HG03520 (cell line): ENCODE measurements at regions not wholly inside any gene's neighbourhood (a gene's known extent, or its start where the extent isn't known, plus 50 kb on each side); places are given as distances from the start of the nearest gene placed in this dataset.
"Not testable (repeated sequence)": the region's sequence is repeated elsewhere in the genome, so short reads cannot be mapped to it uniquely, and the experiment has no call there.

Source experiments
- ATAC-seq: cut with Tn5 transposase; IDR thresholded peaks from one replicate; pipeline ENCODE4 v1.9.1; 2021; ENCODE audit warnings: mild to moderate bottlenecking, moderate library complexity; ENCODE audit not compliant: unreplicated experiment

DNA sequence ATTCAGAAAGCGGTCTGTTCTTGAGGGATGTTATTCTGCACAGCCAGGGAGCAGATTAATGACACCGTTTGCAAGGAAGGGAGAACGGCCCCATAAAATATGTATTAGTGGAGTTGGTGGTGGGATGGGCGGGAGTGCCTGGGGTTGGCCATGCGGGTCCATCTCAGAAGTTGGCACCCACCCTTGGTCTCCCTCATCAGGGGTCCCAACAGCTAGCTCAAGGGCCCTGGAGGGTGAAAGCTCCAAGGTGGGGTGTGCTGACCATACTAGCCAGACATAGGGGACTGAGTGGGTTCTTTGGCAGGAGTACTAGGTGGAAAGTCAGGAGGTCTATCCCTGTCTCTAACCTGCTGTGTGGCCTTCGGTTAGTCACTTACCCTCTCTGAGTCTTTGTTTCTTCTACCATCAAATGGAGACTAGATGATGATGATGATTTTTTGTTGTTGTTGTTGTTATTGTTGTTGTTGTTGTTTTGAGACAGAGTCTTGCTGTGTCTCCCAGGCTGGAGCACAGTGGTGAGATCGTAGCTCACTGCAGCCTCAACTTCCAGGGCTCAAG, 83.2 kb upstream of the BRD7 start:
- ATAC-seq: no peak

DNA sequence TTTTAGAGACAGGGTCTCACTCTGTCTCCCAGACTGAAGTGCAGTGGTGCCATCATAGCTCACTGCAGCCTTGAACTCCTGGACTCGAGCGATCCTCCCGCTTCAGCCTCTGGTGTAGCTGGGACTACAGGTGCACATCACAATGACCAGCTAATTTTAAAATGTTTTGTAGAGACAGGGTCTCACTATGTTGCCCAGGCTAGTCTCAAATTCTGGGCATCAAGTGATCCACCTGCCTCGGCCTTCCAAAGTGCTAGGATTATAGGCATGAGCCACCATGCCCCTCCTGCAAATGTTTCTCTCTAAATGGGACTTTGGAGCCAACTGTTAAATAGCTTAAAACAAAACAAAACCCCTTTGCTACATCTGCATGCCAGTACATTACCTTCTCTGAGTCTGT, 82.2 kb upstream of the BRD7 start:
- ATAC-seq: no peak

DNA sequence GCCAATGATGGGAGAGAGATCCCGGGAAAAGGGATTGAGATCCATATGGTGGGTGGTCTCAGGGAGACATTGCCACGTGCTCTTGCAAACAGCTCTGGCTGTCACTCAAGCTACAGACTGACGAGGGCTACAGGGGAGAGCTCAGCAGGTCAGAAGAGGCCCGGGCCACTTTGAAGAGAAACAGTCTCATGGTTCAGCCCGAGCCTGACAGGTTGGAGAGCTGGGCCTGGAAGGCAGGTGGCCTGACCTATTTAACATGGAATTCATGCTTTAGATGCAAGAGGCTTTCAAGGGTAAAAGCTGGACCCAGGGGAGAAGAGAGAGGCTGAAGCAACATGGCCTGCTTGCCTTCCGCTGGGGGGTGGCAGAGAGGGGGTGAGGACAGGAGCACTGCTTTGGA, 81.0 kb upstream of the BRD7 start:
- ATAC-seq: no peak

DNA sequence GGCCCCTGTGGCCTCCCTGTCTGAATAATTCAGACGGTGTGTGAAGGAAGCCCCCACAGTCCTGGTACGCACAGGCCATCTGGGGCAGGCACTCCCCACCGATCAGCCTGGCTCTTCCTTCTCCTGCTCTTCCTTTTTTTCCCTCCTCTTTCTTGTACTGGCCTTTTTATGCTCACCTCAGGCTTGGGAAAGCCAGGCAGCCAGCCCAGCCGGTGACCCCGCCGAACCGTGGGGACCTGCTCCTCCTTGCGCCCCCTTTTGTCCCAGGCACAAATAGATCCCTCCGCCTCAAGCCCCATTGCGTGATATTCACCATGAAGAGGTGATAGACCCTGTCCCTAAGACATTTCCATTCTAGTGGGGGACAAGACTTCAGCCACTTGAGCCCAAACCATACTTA, 80.2 kb upstream of the BRD7 start:
- ATAC-seq: no peak

DNA sequence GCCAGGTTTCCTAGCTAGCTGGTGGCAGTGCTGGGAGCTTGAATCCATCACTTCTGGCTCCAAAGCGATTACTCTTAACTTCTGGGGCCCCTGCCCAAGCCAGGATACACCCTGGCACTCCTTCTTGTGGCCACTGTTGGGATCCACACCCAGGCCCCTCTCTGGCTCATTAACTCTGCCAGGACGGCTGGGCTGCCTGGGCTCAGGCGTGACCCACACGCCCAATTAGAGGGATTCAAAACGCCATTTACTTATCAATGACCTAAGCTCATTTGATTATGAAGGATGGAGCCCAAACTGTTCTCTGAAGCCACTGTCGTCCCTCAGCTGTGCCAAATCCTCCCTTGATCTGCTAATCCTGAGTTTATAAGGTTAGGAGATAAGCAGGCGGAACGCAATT, 79.7 kb upstream of the BRD7 start:
- ATAC-seq: no peak

DNA sequence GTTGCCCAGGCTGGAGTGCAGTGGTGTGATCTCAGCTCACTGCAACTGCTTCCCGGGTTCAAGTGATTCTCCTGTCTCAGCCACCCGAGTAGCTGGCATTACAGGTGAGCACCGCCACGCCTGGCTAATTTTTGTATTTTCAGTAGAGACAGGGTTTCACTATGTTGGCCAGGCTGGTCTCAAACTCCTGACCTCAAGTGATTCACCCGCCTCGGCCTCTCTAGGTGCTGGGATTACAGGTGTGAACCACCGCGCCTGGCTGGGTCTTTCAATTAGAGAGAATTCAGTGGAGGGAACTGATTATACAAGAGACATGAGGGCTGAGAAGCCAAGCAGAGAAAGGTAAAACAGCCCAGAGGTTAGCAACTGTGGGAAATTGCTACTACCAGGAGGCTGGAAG, 78.6 kb upstream of the BRD7 start:
- ATAC-seq: not testable (repeated sequence)

DNA sequence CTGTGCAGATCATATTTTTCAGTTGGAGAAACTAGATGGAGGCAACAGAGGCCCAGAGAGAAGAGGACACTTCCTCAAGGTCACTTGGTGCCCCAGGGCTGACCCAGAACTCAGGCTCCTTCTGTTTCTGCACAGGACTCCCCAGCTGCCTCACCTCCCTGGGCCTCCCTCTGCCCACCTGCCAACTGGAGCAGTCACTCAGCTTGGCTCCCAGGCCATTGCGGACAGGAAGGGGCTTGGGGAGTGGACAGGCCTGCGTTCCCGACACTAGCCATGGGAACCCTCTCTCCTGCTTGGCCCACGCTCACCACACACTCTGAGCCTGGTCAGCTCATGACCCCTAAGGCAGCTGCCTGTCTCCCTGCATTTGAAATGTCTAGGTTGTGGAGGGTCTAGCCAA, 78.1 kb upstream of the BRD7 start:
- no peak for ATAC-seq

DNA sequence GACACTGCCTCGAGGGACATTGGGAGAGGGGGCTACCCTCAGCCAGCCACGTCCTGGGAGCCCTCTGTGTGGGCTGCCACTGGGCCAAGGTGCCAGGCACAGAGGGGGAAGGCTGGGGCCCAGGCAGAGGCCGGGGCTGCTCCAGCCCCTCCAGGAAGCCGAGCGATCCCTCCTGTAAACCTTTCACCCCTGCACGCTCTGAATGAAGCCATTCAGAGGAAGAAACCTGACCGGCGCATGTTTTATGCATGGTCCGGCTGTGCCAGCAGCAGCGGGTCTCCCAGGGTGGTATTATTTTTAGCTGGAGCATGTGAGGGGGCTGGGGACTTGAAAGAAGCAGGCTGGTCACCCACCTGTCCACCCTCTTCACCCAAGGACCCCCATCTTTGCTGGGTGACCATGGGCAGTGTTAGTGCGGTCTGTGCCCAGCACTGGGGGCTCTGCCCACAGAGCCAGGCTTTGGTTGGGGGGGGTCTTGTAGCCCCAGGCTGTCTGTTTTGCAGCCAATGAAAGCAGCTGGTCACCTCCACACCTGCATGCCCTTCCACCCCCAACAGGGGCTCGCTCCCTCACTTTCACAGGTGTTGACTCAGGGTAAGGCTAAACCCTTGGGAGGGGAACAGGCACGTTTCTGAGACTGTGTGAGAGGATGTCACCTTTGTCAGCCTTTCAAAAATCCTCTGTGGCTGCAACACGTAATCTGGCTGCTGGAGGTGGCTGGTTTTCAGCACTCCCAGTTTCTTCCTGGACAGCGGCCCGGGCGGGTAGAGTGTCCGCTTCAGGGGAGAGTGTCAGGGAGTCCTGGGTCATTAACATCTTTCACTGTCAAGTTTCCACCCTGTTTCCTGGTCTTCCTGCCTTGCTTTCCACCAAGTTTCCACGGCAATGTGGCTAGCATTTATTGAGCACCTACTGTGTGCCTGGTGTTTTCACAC, 77.1 kb upstream of the BRD7 start:
- ATAC-seq: no peak

DNA sequence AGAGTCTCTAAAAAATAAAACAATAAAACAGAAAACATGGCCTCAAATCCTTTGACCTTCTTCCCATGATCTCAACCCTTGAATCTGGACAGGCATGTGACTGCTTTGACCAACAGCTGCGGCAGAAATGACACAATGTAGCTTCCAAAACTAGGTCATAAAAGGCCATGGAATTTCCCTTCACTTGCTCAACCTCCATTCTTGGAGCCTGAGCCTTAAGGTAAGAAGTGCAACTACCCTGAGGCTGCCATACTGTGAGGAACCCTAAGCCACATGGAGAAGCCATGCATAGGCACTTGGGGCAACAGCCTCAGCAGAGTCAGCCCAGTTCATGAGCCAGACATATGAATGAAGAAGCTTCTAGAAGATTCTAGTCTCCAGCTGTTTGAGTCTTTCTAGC, 75.7 kb upstream of the BRD7 start:
- ATAC-seq: no peak

DNA sequence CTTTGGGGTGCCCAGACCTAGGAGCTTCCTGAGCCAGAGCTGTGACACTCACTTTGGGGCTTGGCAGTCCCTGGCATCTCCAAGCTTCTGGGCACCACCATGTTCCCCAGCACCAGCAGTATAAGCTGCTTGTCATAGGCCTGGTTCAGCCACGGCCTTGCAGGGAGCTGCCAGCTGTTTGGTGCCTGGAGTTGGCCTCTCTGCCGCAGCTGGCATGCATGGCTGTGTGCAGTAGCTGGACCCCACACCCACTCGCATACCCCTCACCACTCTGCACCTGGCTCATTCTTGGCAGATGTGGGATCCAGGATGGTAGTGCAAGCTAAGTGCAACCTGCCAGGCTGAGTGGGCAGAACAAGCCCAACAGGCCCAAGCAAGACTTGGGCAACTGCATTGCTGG, 73.4 kb upstream of the BRD7 start:
- no peak for ATAC-seq

DNA sequence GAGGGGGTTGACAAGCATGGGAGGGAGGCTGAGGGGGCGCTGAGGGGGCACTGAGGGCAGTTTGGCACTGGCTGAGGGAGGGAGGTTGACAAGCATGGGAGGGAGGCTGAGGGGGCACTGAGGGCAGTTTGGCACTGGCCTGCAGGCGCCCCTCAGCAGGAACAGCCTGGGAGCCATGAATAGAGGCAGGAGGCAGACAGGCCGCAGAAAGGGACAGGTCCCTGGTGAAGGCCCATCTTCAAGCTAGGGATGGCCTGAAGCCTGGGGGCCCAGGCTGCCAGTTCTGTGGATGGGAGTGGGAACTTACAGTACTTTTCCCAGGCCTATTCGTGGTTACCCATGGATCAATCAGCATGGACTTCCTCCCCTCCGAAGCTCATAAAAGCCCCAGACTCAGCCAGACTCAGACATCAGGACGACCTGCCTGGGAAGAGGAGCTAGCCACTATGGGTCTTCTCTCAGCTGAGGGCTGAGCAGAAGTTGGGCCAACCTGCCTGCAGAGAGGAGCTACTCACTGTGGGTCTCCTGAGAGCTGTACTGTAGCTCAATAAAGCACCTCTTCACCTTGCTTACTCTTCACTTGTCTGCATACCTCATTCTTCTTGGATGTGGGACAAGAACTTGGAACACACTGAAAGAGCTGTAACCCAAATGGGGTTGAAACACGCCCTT, 72.8 kb upstream of the BRD7 start:
- ATAC-seq: no peak

DNA sequence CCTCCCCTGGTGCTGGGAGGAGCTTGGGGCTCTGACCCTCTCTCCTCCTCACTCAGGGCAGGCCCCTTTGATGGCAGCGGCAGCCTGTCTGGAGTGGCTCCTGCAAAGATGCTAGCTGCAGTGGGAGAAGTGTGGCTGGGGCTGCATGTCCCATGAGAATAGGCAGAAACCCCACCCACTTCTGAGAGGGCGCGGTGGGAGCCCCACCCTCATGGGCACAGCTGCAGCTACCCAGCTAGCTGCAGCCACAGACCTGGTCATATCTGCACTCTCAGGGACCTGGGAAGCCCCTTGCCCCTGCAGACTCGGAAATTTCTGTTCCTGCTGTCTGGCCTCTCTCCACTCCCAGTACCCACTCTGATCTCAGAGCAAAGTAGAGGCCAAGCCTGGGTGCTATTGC, 72.2 kb upstream of the BRD7 start:
- no peak for ATAC-seq

DNA sequence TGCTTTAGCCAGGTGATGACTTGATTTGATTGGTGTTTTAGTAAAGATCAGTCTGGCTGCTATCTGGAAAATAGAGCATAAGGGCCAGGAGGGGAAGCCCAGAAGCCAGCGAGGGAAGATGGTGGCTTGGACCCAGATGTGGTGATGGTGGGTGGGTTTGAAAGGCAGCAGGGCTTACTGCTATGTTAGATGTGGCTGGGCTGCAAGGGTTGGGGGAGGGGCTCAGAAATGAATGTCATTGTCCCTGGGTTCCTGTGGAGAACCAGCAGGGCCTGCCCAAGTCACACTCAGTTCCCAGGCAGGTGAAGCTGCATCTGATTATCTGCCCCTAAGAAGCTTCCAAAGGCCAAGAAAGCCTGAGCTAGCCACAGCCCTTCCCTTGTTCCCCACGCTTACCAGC, 71.7 kb upstream of the BRD7 start:
- ATAC-seq: no peak

DNA sequence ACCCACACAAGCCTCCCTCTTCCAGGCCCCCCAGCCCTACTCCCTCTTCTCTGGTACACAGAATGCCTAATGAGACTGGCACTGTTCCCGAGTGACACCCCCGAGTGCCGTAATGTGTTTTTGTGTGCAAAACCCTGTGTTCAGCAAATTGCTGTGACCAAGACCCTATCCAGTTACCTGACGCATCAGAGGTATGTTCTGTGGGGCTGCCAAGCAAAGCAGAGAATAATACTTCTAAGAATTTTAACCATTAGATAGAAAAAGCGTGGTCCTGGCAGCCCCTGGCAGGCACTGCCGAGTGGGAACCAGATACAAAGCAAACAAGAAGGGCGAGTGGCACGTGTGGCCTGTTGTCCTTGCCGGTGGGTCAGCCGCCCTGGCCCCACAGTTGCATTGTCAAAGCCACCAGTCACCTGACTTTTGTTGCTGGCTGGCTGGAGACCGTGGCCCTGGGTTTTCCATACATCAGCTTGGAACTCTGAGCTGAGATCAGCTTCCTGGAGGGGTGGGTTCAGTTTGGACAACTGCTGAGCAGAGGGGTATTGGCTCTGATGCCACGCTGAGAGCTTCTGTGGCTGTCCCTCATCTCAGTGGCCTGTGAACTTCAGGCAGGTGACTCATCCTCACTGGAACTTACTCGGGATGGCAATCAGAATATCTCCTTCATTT, 69.1 kb upstream of the BRD7 start:
- no peak for ATAC-seq

DNA sequence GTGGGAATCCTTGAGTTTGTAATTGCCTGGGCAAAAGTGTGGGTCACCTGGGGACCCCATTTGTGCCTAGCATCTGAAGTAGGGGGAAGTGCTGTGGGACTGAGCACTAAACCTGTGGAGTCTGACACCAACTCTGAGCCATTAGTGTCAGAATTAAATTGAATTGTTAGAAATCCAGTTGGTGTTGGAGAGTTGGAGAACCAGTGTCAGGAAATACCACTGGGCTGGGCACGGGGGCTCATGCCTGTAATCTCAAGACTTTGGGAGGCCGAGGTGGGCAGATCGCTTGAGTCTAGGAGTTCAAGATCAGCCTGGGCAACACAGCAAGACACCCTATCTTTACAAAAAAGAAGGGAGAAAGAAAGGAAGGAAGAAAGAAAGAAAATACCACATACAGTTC, 67.5 kb upstream of the BRD7 start:
- no peak for ATAC-seq

DNA sequence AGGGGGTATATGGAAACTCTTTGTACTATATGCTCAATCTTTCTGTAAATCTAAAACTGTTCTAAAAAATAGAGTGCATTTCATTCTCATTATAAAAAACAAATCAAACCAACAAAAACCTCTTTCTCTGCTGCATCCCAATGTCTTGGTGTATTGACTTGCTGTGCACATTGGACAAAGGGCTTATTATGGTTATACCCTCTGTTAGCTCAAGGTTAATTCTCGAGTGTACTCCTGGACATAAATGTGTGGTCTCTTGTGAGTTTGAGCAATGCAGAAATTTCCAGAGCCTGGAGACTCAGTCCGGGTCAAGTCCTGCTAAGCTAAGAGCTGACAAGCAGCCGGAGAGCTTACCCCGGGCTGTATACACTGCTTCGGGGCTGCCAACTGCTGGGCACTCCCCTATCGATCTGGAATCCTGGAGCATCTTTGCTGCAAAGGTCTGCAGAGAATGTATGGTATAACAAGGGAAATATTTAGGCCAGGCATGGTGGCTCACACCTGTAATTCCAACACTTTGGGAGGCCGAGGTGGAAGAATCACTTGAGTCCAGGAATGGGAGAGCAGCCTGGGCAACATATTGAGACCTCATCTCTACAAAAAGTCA, 66.2 kb upstream of the BRD7 start:
- no peak for ATAC-seq

DNA sequence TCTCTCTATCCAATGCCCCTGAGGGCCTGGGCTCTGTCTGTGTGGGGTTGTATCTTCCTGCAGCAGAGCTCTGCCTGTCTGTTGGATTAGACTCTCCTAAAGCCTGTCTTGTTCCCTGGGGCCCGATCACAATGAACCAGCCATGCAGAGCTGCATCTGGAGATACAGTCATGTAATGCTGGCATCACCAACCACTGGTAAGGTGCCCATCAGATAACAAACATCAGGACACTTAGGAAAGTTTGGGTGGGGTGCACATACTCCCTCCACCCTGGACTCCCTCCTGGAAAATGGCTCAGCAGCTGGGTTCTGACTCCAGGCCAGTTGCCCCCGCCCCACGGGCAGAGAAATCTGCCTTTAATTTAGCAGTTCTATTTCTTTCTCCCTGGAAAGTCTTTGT, 61.3 kb upstream of the BRD7 start:
- ATAC-seq: no peak

DNA sequence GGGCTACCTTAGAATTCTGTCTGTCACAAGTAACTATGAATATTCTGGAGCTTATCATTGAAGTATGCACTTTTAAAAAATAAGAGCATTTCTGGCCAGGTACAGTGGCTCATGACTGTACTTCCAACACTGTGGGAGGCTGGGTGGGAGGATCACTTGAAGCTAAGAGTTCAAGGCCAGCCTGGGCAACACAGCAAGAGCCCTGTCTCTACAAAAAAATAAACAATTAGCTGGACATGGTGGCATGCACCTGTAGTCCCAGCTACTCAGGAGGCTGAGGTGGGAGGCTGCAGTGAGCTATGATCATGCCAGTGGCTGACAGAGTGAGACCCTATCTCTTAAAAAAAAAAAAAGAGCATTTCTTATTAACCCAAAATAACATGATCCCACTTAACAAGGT, 60.0 kb upstream of the BRD7 start:
- no peak for ATAC-seq

DNA sequence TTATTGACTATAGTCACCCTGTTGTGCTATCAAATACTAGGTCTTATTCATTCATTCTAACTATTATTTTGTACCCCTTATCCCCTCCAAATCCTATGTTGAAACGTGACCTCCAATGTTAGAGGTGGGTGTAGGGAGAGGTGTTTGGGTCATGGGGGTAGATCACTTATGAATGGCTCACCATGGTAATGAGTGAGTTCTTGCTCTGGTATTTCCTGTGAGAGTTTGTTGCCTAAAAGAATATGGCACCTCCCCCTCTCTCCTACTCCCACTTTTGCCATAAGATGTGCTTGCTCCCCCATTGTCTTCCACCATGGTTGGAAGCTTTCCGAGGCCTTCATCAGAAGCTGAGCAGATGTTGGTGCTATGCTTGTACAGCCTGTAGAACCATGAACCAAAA, 59.3 kb upstream of the BRD7 start:
- no peak for ATAC-seq

DNA sequence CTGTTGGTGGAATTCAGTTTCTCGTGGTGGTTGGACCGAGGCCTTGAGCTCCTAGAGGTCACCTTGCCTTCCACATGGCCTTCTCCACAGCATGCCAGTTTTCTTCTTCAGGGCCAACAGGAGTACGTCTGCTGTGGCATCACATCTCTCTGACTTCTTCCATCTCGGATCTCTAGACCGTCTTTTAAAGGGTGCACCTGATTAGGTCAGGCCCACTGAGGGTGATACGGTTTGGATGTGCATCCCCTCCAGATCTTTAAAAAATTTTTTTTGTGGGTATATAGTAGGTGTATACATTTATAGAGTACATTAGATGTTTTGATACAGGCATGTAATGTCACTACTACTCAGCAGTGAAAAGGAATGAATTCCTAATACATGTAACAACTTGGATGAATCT, 58.3 kb upstream of the BRD7 start:
- ATAC-seq: no peak

DNA sequence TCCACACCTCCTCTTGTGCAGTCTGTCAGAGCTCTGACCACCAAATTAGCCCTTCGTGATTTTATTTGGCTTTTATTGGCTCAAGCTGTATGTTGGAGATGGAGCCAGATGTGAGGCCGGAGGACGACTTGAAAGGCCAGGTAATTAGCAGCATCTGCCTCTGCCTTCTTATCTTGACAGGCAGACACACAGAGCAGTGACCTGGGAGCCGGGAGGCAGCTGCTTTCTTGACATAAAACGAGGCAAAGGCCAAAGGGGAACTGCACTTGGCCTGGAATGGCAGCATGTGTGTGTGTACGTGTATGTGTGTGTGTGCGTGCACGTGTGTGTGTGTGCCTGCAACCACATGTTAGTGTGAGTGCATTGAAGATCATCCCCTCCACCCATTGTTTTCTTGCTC, 56.9 kb upstream of the BRD7 start:
- ATAC-seq: no peak
